GM06990 (cell line): ENCODE measurements at regions not wholly inside any gene's neighbourhood (a gene's known extent, or its start where the extent isn't known, plus 50 kb on each side); places are given as distances from the start of the nearest gene placed in this dataset.

Experiments
- DNase-seq: peaks from one replicate; pipeline ENCODE4 v3.0.0-alpha.2; 2011; ENCODE audit not compliant: insufficient read length; ENCODE audit errors: extremely low read depth
- H3K27me3 ChIP-seq: replicated peaks from 2 replicates; pipeline ENCODE4 v1.6.0; 2011; ENCODE audit warnings: low read length; ENCODE audit not compliant: control insufficient read depth, insufficient read depth
- H3K36me3 ChIP-seq: 2 replicates; pipeline ENCODE4 v1.5.1; 2011; ENCODE audit warnings: low read length; ENCODE audit not compliant: control insufficient read depth, insufficient read depth
- H3K4me3 ChIP-seq: replicated peaks from 2 replicates; pipeline ENCODE4 v1.5.1; 2011; ENCODE audit warnings: low read depth, mild to moderate bottlenecking, control low read depth, low read length
- TF ChIP-seq, protein P1 (sequence below): IDR thresholded peaks from 2 replicates; pipeline ENCODE4 v1.5.1; 2011; ENCODE audit warnings: low read length, control low read depth, mild to moderate bottlenecking, inconsistent platforms; ENCODE audit not compliant: insufficient read depth, poor library complexity, severe bottlenecking

DNA sequence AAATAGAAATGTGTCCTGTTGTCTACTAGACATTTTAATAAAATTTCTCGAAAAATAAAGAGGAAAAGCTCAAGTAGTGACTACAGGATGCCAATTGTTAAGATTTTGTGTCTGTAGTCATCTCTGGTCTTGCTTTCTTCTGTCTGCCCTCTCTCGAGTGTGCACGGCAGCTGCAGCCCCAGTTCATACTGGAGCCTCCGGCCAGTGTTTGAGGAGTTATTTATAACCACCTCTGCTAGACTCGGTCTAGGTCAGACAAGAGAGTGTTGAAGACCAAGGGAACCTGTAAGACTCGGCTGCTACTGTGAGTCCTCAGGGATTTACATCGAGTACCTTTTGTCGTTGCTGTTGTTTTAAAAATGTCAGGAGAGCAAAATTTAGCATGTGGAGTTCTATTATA lies 810.1 kb upstream of the POU3F3 start:
- DNase-seq: no peak
- no peak overlapping the region for H3K4me3 ChIP-seq
- TF ChIP-seq, protein P1, sequence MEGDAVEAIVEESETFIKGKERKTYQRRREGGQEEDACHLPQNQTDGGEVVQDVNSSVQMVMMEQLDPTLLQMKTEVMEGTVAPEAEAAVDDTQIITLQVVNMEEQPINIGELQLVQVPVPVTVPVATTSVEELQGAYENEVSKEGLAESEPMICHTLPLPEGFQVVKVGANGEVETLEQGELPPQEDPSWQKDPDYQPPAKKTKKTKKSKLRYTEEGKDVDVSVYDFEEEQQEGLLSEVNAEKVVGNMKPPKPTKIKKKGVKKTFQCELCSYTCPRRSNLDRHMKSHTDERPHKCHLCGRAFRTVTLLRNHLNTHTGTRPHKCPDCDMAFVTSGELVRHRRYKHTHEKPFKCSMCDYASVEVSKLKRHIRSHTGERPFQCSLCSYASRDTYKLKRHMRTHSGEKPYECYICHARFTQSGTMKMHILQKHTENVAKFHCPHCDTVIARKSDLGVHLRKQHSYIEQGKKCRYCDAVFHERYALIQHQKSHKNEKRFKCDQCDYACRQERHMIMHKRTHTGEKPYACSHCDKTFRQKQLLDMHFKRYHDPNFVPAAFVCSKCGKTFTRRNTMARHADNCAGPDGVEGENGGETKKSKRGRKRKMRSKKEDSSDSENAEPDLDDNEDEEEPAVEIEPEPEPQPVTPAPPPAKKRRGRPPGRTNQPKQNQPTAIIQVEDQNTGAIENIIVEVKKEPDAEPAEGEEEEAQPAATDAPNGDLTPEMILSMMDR: no peak
- H3K36me3 ChIP-seq: no peaks in the 10 kb centered on the region
- no peaks in the 10 kb centered on the region for H3K27me3 ChIP-seq

DNA sequence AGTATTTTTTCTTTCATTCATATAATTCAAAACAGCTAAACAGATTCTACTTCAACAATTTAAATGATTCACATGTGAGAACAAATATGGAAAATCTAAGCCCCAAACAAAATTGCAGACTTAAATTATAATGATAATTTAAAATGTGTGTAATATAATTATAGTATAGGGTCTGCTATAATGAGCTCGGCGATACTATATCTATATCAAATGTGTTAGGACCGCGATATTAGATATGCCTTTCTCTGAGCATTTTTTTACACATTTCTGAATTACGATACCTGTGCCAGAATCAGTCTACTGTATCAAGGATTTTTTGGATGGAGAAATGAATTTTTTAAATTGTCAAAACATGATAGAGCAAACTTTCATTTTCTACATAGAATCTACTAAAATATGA lies 808.8 kb upstream of the POU3F3 start:
- TF ChIP-seq, protein P1: no peak
- no peak for DNase-seq
- H3K27me3 ChIP-seq: no peaks in the 10 kb centered on the region
- H3K36me3 ChIP-seq: no peaks in the 10 kb centered on the region
- no peak overlapping the region for H3K4me3 ChIP-seq

DNA sequence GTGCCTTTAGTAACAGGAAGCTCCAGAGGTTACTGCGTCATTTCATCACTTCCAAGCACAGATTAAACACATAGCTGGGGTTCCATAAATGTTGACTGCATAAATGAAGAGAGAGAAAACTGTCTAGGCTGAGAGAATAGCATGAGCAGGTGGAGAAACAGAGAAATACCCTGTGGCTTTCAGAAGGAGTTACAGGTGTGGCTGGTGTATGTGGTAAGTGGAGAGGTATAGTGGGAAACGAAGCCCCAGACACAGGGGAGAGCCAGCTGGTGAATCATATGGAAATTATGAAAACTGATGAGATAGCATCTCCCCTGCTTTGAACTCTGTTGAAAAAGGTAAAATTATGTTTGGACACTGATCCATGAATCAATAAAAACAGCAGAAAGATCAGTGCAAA lies 807.4 kb upstream of the POU3F3 start:
- no peak overlapping the region for H3K4me3 ChIP-seq
- TF ChIP-seq, protein P1: no peak
- H3K36me3 ChIP-seq: no peaks in the 10 kb centered on the region
- H3K27me3 ChIP-seq: no peaks in the 10 kb centered on the region
- DNase-seq: no peak

DNA sequence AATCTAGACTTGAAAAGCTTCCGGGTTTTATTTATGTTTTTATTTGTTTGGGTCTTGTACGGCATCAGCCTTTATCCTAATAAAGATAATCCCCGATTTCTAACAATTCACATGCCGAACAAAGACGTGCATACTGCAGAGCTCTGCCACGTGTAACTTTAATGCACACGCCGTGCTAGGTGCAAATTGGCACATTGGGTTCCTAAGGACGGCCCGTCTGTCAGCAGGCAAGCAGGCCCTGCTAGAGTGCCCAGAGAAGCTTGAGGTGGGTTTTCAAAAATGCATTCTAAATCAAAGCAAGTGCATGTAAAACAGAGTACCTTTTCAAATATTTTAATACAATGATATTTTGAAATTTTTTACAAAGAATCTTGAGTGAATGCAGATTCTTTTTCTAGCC lies 806.4 kb upstream of the POU3F3 start:
- Histone ChIP-seq H3K36me3 (no peaks in the 10 kb centered on the region), H3K4me3 (no peak overlapping the region), H3K27me3 (no peaks in the 10 kb centered on the region)
- TF ChIP-seq, protein P1: no peak
- no peak for DNase-seq

DNA sequence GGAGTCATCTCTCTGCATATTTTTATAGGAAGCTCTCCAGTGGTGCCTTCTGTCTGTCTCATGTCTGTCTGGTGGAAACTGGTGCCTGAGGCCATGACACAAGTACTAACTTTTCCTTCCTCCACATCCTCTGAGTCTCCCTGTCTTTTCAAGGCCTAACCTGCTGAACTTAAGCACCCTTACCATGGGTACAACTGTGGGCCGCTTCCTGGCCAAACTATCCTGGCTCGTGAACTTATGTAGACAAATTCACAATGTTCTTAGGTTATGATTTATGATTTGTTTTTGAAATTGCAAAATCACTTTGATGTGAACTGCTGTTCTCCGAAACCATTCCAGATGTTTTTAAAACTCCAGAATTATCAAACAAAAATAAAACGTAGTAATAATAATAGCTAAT lies 804.5 kb upstream of the POU3F3 start:
- DNase-seq: no peak
- H3K36me3 ChIP-seq: no peaks in the 10 kb centered on the region
- H3K4me3 ChIP-seq: no peak overlapping the region
- TF ChIP-seq, protein P1: no peak
- no peaks in the 10 kb centered on the region for H3K27me3 ChIP-seq

DNA sequence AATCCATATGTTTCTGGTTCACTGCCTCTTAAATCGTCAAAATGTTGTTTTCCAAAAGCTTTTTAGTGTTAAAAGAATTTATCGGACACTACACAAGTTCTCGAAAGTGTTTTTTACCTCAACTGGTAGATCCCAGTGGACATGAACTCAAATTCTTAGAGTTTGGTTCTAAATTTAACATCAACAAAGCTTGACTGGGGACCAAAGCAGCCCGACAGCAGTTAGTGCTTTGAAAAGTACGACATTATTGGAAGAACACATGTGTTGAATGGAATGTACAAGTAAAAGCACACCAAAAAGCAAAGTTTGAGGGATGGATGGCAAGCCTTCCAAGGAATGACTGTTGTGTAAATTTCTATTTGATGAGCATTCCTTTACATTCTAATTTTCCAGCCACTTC lies 803.9 kb upstream of the POU3F3 start:
- Histone ChIP-seq H3K4me3 (no peak overlapping the region), H3K27me3 (no peaks in the 10 kb centered on the region), H3K36me3 (no peaks in the 10 kb centered on the region)
- no peak for DNase-seq
- TF ChIP-seq, protein P1: no peak
